ENCODE measurements at regions not wholly inside any gene's neighbourhood (a gene's known extent, or its start where the extent isn't known, plus 50 kb on each side); places are given as distances from the start of the nearest gene placed in this dataset.

- H3K27ac ChIP-seq, result no peak overlapping the region
- no peaks in the 10 kb centered on the region for H3K36me3 Mint-ChIP-seq
- no peaks in the 10 kb centered on the region for H3K9me3 ChIP-seq (ENCODE audit: low read depth)
- TF ChIP-seq CTCF (IDR thresholded peaks at IDR 0.05), result no peak
- TF ChIP-seq EZH2 (IDR thresholded peaks at IDR 0.05), result no peak
- no peak for TF ChIP-seq EZH2phosphoT487 (IDR thresholded peaks at IDR 0.05)
- H3K9ac ChIP-seq, result no peak overlapping the region
- H3K27me3 ChIP-seq, result no peaks in the 10 kb centered on the region
- H3K9me3 Mint-ChIP-seq, result no peaks in the 10 kb centered on the region
- H3K4me1 Mint-ChIP-seq, result no peaks in the 10 kb centered on the region
- H3K4me3 ChIP-seq, result no peak overlapping the region
- no peak overlapping the region for H3K4me2 ChIP-seq
- no peak overlapping the region for H3K27ac Mint-ChIP-seq
- no peaks in the 10 kb centered on the region for H3K79me2 ChIP-seq (ENCODE audit: low read depth)
- no peaks in the 10 kb centered on the region for H3F3A ChIP-seq (ENCODE audit: low read depth)
- H4K20me1 ChIP-seq (ENCODE audit: low read depth), result no peaks in the 10 kb centered on the region
- no peak for DNase-seq (ENCODE audit: low spot score)
- H3K36me3 ChIP-seq, result no peaks in the 10 kb centered on the region
- no peak overlapping the region for H3K4me3 Mint-ChIP-seq
- no peaks in the 10 kb centered on the region for H3K4me1 ChIP-seq
- peaks cover 4% of the 10 kb centered on the region for H3K27me3 Mint-ChIP-seq (ENCODE audit: insufficient read depth, low read depth)
- no peak overlapping the region for H2AFZ ChIP-seq (replicated peaks)
Observed at GRCh38 chr10:120282846-120283492, 174.1 kb upstream of the PLPP4 start.

- Mint-ChIP-seq H3K27ac (no peak overlapping the region), H3K4me1 (no peaks in the 10 kb centered on the region), H3K27me3 (ENCODE audit: insufficient read depth, low read depth) (peaks cover 2% of the 10 kb centered on the region), H3K9me3 (no peaks in the 10 kb centered on the region), H3K36me3 (no peaks in the 10 kb centered on the region), H3K4me3 (no peak overlapping the region)
- TF ChIP-seq EZH2 (IDR thresholded peaks at IDR 0.05), result no peak
- H4K20me1 ChIP-seq (ENCODE audit: low read depth), result no peaks in the 10 kb centered on the region
- no peaks in the 10 kb centered on the region for H3K4me1 ChIP-seq
- no peak overlapping the region for H3K27ac ChIP-seq
- no peak overlapping the region for H3K4me3 ChIP-seq
- no peak for DNase-seq (ENCODE audit: low spot score)
- no peak overlapping the region for H3K9ac ChIP-seq
- no peak overlapping the region for H2AFZ ChIP-seq (replicated peaks)
- no peaks in the 10 kb centered on the region for H3F3A ChIP-seq (ENCODE audit: low read depth)
- H3K79me2 ChIP-seq (ENCODE audit: low read depth), result no peaks in the 10 kb centered on the region
- no peak overlapping the region for H3K4me2 ChIP-seq
- H3K36me3 ChIP-seq, result no peaks in the 10 kb centered on the region
- H3K9me3 ChIP-seq (ENCODE audit: low read depth), result no peaks in the 10 kb centered on the region
- no peaks in the 10 kb centered on the region for H3K27me3 ChIP-seq
Observed at GRCh38 chr10:120285408-120285807, 171.6 kb upstream of the PLPP4 start.

GRCh38 chr10:120286280-120286679 is 170.7 kb upstream of the PLPP4 start:
- H3K36me3 Mint-ChIP-seq, result no peaks in the 10 kb centered on the region

More at GRCh38 chr10:120286280-120286679, 170.7 kb upstream of the PLPP4 start:
- H3K27me3 ChIP-seq, result no peaks in the 10 kb centered on the region
- Mint-ChIP-seq H3K4me1 (no peaks in the 10 kb centered on the region), H3K9me3 (no peaks in the 10 kb centered on the region), H3K27ac (no peak overlapping the region), H3K4me3 (no peak overlapping the region), H3K27me3 (ENCODE audit: insufficient read depth, low read depth) (peaks cover 2% of the 10 kb centered on the region)
- H3K79me2 ChIP-seq (ENCODE audit: low read depth), result no peaks in the 10 kb centered on the region
- H3F3A ChIP-seq (ENCODE audit: low read depth), result no peaks in the 10 kb centered on the region
- H2AFZ ChIP-seq (replicated peaks), result no peak overlapping the region
- no peaks in the 10 kb centered on the region for H3K9me3 ChIP-seq (ENCODE audit: low read depth)
- DNase-seq (ENCODE audit: low spot score), result no peak
- H3K36me3 ChIP-seq, result no peaks in the 10 kb centered on the region
- TF ChIP-seq CTCF (IDR thresholded peaks at IDR 0.05), result no peak
- no peak for TF ChIP-seq EZH2 (IDR thresholded peaks at IDR 0.05)
- TF ChIP-seq EZH2phosphoT487 (IDR thresholded peaks at IDR 0.05), result no peak
- H4K20me1 ChIP-seq (ENCODE audit: low read depth), result no peaks in the 10 kb centered on the region
- H3K4me1 ChIP-seq, result no peaks in the 10 kb centered on the region
- H3K9ac ChIP-seq, result no peak overlapping the region
- no peak overlapping the region for H3K4me2 ChIP-seq
- no peak overlapping the region for H3K27ac ChIP-seq
- H3K4me3 ChIP-seq, result no peak overlapping the region

Data from neural progenitor cell (in vitro differentiated cells).